Epithelial cell of esophagus (primary cell): ENCODE measurements at regions not wholly inside any gene's neighbourhood (a gene's known extent, or its start where the extent isn't known, plus 50 kb on each side); places are given as distances from the start of the nearest gene placed in this dataset.

ENCODE experiments used
- DNase-seq: peaks from one replicate; pipeline ENCODE4 v3.0.0; 2010; ENCODE audit warnings: low read depth
- H3K4me3 ChIP-seq: 2 replicates; pipeline ENCODE4 v1.5.1; 2011; ENCODE audit warnings: mild to moderate bottlenecking, low read length, control low read depth
- TF ChIP-seq, protein P1 (sequence below): IDR thresholded peaks from 2 replicates; pipeline ENCODE4 v1.5.1; 2011; ENCODE audit warnings: low read depth, mild to moderate bottlenecking, low read length, control low read depth, inconsistent platforms; ENCODE audit not compliant: insufficient read depth; ENCODE audit errors: missing control alignments

GRCh38 chr11:71329165-71329510 is 76.8 kb upstream of the SHANK2 start:
- no peak for DNase-seq
- H3K4me3 ChIP-seq, result no peak overlapping the region
- TF ChIP-seq, protein P1, sequence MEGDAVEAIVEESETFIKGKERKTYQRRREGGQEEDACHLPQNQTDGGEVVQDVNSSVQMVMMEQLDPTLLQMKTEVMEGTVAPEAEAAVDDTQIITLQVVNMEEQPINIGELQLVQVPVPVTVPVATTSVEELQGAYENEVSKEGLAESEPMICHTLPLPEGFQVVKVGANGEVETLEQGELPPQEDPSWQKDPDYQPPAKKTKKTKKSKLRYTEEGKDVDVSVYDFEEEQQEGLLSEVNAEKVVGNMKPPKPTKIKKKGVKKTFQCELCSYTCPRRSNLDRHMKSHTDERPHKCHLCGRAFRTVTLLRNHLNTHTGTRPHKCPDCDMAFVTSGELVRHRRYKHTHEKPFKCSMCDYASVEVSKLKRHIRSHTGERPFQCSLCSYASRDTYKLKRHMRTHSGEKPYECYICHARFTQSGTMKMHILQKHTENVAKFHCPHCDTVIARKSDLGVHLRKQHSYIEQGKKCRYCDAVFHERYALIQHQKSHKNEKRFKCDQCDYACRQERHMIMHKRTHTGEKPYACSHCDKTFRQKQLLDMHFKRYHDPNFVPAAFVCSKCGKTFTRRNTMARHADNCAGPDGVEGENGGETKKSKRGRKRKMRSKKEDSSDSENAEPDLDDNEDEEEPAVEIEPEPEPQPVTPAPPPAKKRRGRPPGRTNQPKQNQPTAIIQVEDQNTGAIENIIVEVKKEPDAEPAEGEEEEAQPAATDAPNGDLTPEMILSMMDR, result no peak

DNA sequence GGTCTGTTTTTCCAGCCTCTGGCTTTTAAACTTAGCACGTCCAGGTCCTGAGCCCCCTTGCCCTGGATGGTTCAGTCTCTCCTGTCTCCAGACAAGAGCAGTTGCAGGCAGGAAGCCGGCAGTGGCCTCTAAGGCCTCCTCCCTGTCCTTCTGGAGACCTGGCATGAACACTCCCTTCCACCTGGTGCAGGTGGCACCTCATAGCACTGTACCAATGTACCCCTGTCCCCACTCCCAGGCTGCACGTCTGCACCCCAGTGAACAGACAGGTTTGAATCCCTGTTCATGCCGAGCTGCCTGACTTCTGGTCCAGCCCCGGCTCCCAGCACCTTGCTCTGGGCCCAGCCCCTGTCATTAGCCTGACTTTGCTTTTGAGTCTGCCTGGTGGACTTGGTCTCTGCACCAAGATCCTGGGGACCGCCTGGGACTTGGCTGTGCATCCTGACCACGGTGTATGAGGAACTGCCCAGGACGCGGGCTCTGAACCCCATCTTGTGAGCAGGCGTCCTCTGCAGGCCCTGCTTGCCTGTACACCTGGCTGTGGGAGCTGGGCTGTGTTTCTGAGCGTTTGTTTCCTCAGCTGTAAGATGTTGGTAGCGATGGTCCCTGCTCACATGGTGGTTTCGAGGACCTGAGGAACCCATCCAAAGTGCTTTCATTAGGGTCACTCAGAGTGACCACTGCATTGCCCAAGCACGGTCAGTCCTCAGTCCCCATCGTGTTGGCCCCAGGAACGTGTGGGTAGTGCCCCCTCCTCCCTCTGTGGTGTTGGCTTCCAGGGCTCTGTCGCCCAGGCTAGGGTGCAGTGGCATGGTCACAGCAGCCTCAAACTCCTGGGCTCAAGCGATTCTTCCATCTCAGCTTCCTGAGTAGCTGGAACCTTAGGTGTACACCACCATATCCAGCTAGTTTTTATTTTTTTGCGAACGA is 75.0 kb upstream of the SHANK2 start:
- DNase-seq, result no peak
- TF ChIP-seq, protein P1, result no peak

DNA sequence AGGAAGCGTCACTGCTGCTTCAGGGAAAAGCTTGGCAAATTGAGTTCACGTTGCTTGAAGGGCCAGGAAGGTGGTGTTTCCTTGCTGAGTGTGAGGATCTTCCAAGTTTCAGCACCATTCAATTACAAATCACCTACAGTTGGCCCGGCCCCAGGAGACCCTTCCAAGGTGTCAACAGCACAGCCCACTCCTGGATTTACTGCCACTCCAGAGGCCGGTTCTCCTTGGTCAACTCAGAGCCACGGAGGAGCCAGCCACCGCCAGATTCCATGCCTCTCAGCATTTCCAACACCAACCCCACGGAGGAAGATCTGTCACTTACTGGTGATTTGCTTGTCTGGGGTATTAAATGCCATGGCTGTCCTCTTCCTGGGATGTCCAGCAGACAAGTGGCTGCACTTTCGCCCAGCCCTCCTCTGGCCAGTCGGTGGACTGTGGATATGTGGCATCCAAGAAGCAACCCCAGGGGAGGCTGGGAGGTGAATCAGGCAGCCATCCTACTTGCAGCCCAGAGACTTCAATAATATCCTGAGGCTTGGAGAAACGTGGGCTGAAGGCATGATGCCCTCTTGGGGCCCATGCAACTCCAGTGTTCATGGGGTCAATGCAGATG is 74.1 kb upstream of the SHANK2 start:
- DNase-seq, result no peak
- TF ChIP-seq, protein P1, result no peak

More for the DNA sequence above, 75.0 kb upstream of the SHANK2 start:
- no peak overlapping the region for H3K4me3 ChIP-seq

DNA sequence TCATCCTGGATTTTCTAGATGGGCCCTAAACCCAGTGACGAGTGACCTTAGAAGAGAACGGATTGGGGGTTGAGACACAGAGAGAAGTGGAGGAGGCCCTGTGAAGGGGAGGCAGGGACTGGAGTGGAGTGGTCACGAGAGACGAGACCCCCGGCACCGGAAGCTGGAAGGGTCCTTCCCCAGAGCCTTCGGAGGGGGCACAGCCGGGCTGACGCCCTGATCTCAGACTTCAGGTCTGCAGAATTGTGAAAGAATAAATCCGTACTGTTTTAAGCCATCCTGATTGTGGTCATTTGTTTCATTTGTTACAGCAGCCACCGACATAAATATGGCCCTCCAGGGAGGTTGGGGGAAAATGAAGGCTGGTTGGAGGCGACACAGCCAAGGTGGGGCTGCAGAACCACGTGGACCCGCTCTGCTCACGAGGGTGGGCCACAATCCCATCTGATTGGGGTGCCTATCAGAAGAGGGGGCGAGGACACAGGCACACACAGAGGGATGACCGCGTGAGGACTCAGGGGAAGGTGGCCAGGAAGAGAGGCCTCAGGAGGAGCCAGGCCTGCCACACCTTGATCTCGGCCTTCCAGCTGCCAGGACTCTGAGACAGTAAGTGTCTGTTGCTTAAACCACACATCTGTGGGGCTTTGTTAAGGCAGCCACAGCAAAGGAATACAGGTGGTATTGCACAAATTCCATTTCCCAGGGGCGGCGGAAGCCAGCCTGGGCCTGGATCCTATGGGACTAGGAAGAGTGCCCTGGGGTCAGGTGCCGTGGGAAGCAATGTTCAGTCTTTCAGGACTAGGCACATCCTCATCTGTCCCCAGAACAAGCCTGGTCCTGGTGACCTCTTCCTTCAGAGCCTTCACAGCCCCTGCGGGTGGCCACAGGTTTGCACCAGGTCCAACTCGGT is 73.3 kb upstream of the SHANK2 start:
- H3K4me3 ChIP-seq, result no peak overlapping the region
- DNase-seq, result no peak
- TF ChIP-seq, protein P1, result no peak

More for the DNA sequence above, 74.1 kb upstream of the SHANK2 start:
- no peak overlapping the region for H3K4me3 ChIP-seq

- DNase-seq, result no peak
- TF ChIP-seq, protein P1, result no peak
- H3K4me3 ChIP-seq, result no peak overlapping the region
Observed at GRCh38 chr11:71324788-71325417, 72.5 kb upstream of the SHANK2 start.

DNA sequence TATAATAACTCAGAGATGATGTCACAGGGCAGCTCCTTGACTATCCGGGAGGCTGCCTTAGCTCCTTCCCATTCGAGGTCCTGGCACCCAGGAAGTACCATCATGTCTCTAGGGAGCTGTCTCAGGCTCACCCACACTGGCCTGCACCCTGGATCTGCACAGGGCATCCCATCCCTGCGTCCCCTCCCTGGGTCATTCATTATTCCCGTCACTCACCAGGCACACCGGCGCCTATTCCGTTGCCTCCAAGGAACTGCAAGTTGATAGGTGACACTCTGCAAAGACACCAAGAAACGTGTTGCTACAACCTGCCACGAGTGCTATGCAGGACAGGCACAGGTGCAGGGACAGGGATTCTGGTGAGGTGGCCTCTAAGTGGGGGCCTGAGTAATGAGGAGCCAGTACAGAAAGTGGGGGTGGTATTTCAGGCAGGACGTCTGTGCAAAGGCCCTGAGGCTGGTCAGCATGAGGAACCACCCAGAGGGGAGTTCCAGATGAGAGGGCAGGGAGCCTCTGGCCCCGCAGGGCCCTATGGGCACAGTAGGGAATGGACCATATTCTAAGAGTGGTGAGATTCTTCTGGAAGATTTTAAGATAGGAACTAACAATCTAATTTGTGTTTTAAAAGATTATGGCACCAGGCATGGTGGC is 71.6 kb upstream of the SHANK2 start:
- no peak overlapping the region for H3K4me3 ChIP-seq
- TF ChIP-seq, protein P1, result no peak
- DNase-seq, result no peak
